AG04449 (cell line): ENCODE measurements at regions not wholly inside any gene's neighbourhood (a gene's known extent, or its start where the extent isn't known, plus 50 kb on each side); places are given as distances from the start of the nearest gene placed in this dataset.

ENCODE experiments used
- CTCF ChIA-PET: fragments of 350-600 bp; formaldehyde crosslinking; extraction: SDS; loops from one replicate; lab custom pipeline; 2021; ENCODE audit warnings: antibody characterized with exemption; lab: Yijun Ruan, JAX
- POLR2A ChIA-PET: fragments of 400-600, 350-600 bp; formaldehyde crosslinking; extraction: SDS; loops from one replicate; lab custom pipeline; 2020; ENCODE audit warnings: antibody characterized with exemption, inconsistent platforms; lab: Yijun Ruan, JAX
- DNase-seq: peaks from one replicate; pipeline ENCODE4 v3.0.0-alpha.2; 2010; ENCODE audit warnings: low read depth, low spot score
- H3K4me3 ChIP-seq: 2 replicates; pipeline ENCODE4 v1.5.1; 2011; ENCODE audit warnings: low read depth, mild to moderate bottlenecking, control low read depth, low read length
- TF ChIP-seq, protein P1 (sequence below): IDR thresholded peaks from one replicate; pipeline ENCODE4 v1.5.1; 2011; ENCODE audit warnings: mild to moderate bottlenecking, moderate library complexity, low read length, control low read depth, inconsistent platforms; ENCODE audit not compliant: insufficient read depth; ENCODE audit errors: missing control alignments

GRCh38 chr6:169337886-169338445, 84.3 kb upstream of the THBS2 start:
- CTCF ChIA-PET: no interaction called here
- no peak for DNase-seq
- POLR2A ChIA-PET: no interaction called here
- TF ChIP-seq, protein P1, sequence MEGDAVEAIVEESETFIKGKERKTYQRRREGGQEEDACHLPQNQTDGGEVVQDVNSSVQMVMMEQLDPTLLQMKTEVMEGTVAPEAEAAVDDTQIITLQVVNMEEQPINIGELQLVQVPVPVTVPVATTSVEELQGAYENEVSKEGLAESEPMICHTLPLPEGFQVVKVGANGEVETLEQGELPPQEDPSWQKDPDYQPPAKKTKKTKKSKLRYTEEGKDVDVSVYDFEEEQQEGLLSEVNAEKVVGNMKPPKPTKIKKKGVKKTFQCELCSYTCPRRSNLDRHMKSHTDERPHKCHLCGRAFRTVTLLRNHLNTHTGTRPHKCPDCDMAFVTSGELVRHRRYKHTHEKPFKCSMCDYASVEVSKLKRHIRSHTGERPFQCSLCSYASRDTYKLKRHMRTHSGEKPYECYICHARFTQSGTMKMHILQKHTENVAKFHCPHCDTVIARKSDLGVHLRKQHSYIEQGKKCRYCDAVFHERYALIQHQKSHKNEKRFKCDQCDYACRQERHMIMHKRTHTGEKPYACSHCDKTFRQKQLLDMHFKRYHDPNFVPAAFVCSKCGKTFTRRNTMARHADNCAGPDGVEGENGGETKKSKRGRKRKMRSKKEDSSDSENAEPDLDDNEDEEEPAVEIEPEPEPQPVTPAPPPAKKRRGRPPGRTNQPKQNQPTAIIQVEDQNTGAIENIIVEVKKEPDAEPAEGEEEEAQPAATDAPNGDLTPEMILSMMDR: no peak
- no peak overlapping the region for H3K4me3 ChIP-seq

- no peak overlapping the region for H3K4me3 ChIP-seq
- CTCF ChIA-PET: interaction anchor here (1.0 kb wide), 1 partner anchor 9 kb away, joined by 4 read pairs; no protein-coding TSS in a partner anchor
- POLR2A ChIA-PET: no interaction called here
- DNase-seq: no peak
- TF ChIP-seq, protein P1: no peak
These were observed 81.7 kb upstream of the THBS2 start for GRCh38 chr6:169335301-169335700.

DNA sequence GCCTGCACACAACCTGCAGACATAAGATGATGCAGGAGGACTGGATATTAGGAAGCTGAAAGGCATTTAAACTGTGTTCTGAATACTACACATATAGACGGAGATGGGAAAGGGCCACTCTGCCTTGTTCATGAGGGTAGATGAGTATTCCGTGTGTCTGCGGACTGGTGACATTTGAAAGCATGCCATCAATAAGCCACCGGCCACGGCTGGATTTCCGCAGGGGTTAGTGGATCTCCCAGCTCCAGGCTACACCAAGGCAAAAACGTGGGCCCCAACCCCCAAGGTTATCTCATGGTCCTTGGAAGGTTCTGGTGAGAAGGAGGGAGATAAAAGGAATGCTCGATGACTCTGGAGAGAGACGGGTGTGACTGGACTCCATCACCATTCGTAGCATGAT, 78.6 kb upstream of the THBS2 start:
- ChIA-PET CTCF (no interaction called here), POLR2A (no interaction called here)
- no peak for DNase-seq
- no peak overlapping the region for H3K4me3 ChIP-seq
- TF ChIP-seq, protein P1: no peak

DNA sequence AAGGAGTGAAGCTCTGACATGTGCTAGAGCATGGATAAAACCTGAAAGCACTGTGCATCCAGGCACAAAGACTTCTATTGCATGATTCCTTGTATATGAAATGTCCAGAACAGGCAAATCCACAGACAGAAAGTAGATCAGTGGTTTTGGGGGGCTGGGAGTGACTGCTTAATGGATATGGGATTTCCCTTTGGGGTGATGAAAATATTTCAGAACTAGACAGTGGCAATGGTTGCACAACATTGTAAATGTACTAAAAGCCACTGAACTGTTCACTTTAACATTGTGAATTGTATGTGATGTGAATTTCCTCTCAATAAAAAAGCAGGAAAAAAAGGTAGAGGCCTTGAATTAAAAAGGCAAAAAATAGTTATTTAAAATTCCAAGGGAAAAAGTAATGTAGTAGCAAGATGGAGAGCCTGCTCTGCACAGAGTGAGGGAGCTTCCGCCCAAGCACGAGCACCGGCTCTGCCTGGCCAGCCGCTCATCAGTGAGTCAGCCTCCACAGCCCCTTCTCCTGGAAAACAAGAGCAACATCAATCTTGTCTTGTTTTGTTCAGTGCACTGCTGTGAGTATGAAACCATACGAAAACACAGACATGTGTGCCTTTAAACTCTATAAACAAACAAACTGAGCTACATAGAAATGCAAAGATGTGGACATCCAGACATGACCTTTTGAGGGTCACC, 74.6 kb upstream of the THBS2 start:
- POLR2A ChIA-PET: no interaction called here
- CTCF ChIA-PET: interaction anchor here (1.5 kb wide), 1 partner anchor 28 kb away, joined by 4 read pairs; no protein-coding TSS in a partner anchor
- no peak for DNase-seq
- H3K4me3 ChIP-seq: no peak overlapping the region
- TF ChIP-seq, protein P1: no peak

DNA sequence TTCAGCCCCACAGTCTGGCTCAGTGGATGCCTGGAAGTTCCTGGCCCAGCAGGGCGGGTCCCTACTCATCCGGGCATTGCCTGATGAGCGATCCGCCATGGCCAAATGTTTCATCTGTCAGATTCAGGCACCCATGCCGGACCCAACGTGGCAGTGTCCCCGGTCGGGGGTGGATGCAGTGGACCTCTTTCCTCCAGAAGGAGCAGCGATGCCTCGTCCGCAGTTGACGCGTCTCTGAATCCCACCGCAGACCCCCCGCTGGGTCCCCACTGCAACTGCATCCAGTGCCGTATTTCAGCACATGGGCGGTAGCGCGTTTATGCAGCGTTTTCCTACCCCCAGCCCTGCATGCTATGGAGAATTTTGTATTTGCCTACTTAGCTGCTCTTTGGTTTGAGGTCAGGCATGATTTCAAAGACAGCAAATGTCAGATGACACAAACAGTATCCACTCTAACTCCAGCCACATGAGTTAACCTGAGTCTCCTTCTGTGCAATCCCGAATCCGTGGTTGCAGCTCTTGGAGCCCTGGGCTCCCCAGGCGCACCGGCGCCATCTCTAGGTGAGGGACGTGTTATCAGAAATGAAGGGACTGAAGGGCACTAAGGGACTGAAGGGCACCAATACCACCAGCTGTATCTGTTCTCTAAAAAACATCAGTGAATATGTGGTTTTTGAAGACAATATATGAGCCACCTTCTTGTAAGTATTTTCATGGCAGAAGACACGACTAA, 72.6 kb upstream of the THBS2 start:
- POLR2A ChIA-PET: no interaction called here
- no peak for DNase-seq
- CTCF ChIA-PET: interaction anchor here (0.7 to 1.0 kb wide), 2 partner anchors 9 to 61 kb away, joined by 3 to 4 read pairs; no protein-coding TSS in a partner anchor
- H3K4me3 ChIP-seq: no peak overlapping the region
- TF ChIP-seq, protein P1: peak; percentile 15
